GM10266 (cell line): ENCODE measurements at regions not wholly inside any gene's neighbourhood (a gene's known extent, or its start where the extent isn't known, plus 50 kb on each side); places are given as distances from the start of the nearest gene placed in this dataset.

Experiments
- DNase-seq: peaks from one replicate; pipeline ENCODE4 v3.0.0; 2012; ENCODE audit errors: extremely low spot score
- CTCF ChIP-seq: IDR thresholded peaks from 2 replicates; pipeline ENCODE4 v1.5.1; 2012; ENCODE audit warnings: mild to moderate bottlenecking, low read depth; ENCODE audit not compliant: control insufficient read depth, insufficient read depth; ENCODE audit errors: missing control alignments

GRCh38 chr12:118575730-118576129, 199.4 kb downstream of the SUDS3 start:
- DNase-seq: no peak
- no peak for TF ChIP-seq CTCF

GRCh38 chr12:118581371-118581770, 205.0 kb downstream of the SUDS3 start:
- no peak for DNase-seq
- TF ChIP-seq CTCF: no peak

GRCh38 chr12:118582863-118583262, 206.5 kb downstream of the SUDS3 start:
- no peak for DNase-seq
- no peak for TF ChIP-seq CTCF

- DNase-seq: no peak
- no peak for TF ChIP-seq CTCF
These were observed 210.1 kb downstream of the SUDS3 start for GRCh38 chr12:118586433-118586832.

- TF ChIP-seq CTCF: no peak
These were observed 212.8 kb downstream of the SUDS3 start for GRCh38 chr12:118589162-118589561.

GRCh38 chr12:118590406-118591150, 214.2 kb downstream of the SUDS3 start:
- no peak for DNase-seq
- TF ChIP-seq CTCF: no peak

More at GRCh38 chr12:118589162-118589561, 212.8 kb downstream of the SUDS3 start:
- DNase-seq: no peak

GRCh38 chr12:118603610-118604361, 227.4 kb downstream of the SUDS3 start:
- TF ChIP-seq CTCF: no peak
- no peak for DNase-seq
